ENCODE measurements at regions not wholly inside any gene's neighbourhood (a gene's known extent, or its start where the extent isn't known, plus 50 kb on each side); places are given as distances from the start of the nearest gene placed in this dataset.

GRCh38 chr7:85705076-85705475 lies 518.2 kb upstream of the SEMA3D start:
- TF ChIP-seq CTCF (IDR thresholded peaks at IDR 0.05) (no peak), EZH2 (IDR thresholded peaks at IDR 0.05; ENCODE audit: borderline replicate concordance, insufficient read depth, low read depth, low read length, poor library complexity, severe bottlenecking) (no peak)
